Ramos (cell line): ENCODE measurements at regions not wholly inside any gene's neighbourhood (a gene's known extent, or its start where the extent isn't known, plus 50 kb on each side); places are given as distances from the start of the nearest gene placed in this dataset.
"Not testable (repeated sequence)": the region's sequence is repeated elsewhere in the genome, so short reads cannot be mapped to it uniquely, and the experiment has no call there.

Experiments used
- in situ Hi-C: fragments of 300-500 bp; cut with MboI; formaldehyde crosslinking; loops from one replicate; pipeline ENCODE4 v1.14.3; 2022; ENCODE audit warnings: low sequenced_read_pairs; ENCODE audit not compliant: unreplicated experiment

- in situ Hi-C loops = no loop called here
Observed at GRCh38 chr1:102687383-102687782, 420.9 kb downstream of the COL11A1 start.

GRCh38 chr1:102661481-102661880 is 446.8 kb downstream of the COL11A1 start:
- in situ Hi-C loops = no loop called here

GRCh38 chr1:102659876-102660483 is 448.3 kb downstream of the COL11A1 start:
- in situ Hi-C loops = not testable (repeated sequence)

GRCh38 chr1:102655034-102655433 is 453.3 kb downstream of the COL11A1 start:
- in situ Hi-C loops = no loop called here

GRCh38 chr1:102640872-102641271 is 467.4 kb downstream of the COL11A1 start:
- in situ Hi-C loops = no loop called here

- in situ Hi-C loops = no loop called here
Observed at GRCh38 chr1:102640312-102640711, 468.0 kb downstream of the COL11A1 start.

GRCh38 chr1:102631691-102632090 is 476.6 kb downstream of the COL11A1 start:
- in situ Hi-C loops = no loop called here

- in situ Hi-C loops = no loop called here
Observed at GRCh38 chr1:102630041-102630440, 478.3 kb downstream of the COL11A1 start.

- in situ Hi-C loops = no loop called here
Observed at GRCh38 chr1:102628109-102628613, 480.2 kb downstream of the COL11A1 start.

GRCh38 chr1:102627145-102627544 is 481.2 kb downstream of the COL11A1 start:
- in situ Hi-C loops = no loop called here

- in situ Hi-C loops = no loop called here
Observed at GRCh38 chr1:102615896-102616295, 492.4 kb downstream of the COL11A1 start.

- in situ Hi-C loops = no loop called here
Observed at GRCh38 chr1:102595106-102595505, 513.2 kb downstream of the COL11A1 start.

- in situ Hi-C loops = no loop called here
Observed at GRCh38 chr1:102593276-102593675, 515.0 kb downstream of the COL11A1 start.

- in situ Hi-C loops = no loop called here
Observed at GRCh38 chr1:102588536-102588935, 519.8 kb downstream of the COL11A1 start.

- in situ Hi-C loops = no loop called here
Observed at GRCh38 chr1:102586022-102586421, 522.3 kb downstream of the COL11A1 start.

- in situ Hi-C loops = no loop called here
Observed at GRCh38 chr1:102580806-102581205, 527.5 kb downstream of the COL11A1 start.

GRCh38 chr1:102578804-102579203 is 529.5 kb downstream of the COL11A1 start:
- in situ Hi-C loops = no loop called here

- in situ Hi-C loops = no loop called here
Observed at GRCh38 chr1:102572637-102573036, 535.7 kb downstream of the COL11A1 start.

- in situ Hi-C loops = no loop called here
Observed at GRCh38 chr1:102566182-102566581, 542.1 kb downstream of the COL11A1 start.

- in situ Hi-C loops = no loop called here
Observed at GRCh38 chr1:102562380-102562779, 545.9 kb downstream of the COL11A1 start.

GRCh38 chr1:102550729-102551384 is 554.1 kb upstream of the OLFM3 start:
- in situ Hi-C loops = no loop called here

- in situ Hi-C loops = no loop called here
Observed at GRCh38 chr1:102546251-102546650, 549.5 kb upstream of the OLFM3 start.
